GM12891 (cell line): ENCODE measurements at regions not wholly inside any gene's neighbourhood (a gene's known extent, or its start where the extent isn't known, plus 50 kb on each side); places are given as distances from the start of the nearest gene placed in this dataset.

Source experiments
- DNase-seq: peaks from one replicate; pipeline ENCODE4 v3.0.0; 2011; ENCODE audit warnings: low spot score; ENCODE audit not compliant: insufficient read length
- FAIRE-seq: peaks from 2 replicates; lab custom pipeline; 2011; peaks lifted over from hg19 to GRCh38; lab: Jason Lieb, UNC
- PAX5 ChIP-seq: IDR thresholded peaks from 2 replicates; pipeline ENCODE4 v1.6.1; 2011; ENCODE audit warnings: low read length, moderate library complexity, mild to moderate bottlenecking; ENCODE audit not compliant: insufficient read depth, severe bottlenecking
- POLR2A ChIP-seq: IDR thresholded peaks from 2 replicates; pipeline ENCODE4 v1.6.1; 2011; ENCODE audit warnings: low read depth, low read length, control low read depth
- POLR2AphosphoS5 ChIP-seq: IDR thresholded peaks from 2 replicates; pipeline ENCODE4 v1.6.1; 2011; ENCODE audit warnings: low read depth, low read length, control low read depth
- POU2F2 ChIP-seq: IDR thresholded peaks from 2 replicates; pipeline ENCODE4 v1.6.1; 2011; ENCODE audit warnings: low read depth, mild to moderate bottlenecking, control low read depth, low read length, moderate library complexity
- SPI1 ChIP-seq: IDR thresholded peaks from 2 replicates; pipeline ENCODE4 v1.6.1; 2011; ENCODE audit warnings: low read depth, low read length, control low read depth
- TAF1 ChIP-seq: IDR thresholded peaks from 2 replicates; pipeline ENCODE4 v1.6.1; 2011; ENCODE audit warnings: low read depth, low read length, control low read depth

DNA sequence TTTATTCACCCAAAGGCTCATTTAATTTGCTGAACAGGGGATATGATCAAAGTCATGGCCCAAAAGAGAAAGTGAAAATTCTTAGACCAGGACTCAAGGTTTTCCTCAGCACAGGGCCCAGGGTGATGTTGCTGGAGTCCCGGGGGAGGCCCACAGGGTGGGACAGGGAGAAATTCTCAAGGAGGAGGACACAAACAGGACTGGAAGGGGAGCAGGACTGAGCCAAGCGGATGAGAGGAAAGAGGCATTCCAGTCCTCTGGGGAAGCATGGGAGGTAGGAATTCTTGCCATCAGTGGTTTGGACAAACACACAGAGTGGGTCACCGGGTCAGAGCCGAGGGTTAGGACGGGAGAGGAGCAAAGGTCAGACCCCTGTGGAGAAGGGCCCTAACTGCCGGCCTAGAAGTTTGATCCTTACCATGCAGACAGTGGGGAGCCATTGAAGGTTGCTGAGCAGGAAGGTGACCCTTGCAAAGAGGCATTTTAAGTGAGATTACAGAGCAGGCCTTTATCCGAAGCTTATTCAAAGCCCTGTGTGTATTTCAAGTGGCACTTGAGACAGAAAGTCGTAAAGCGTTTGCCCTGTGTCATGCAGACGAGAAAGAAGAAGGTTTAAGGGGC lies 68.4 kb upstream of the PTGR2 start:
- FAIRE-seq = no peak
- TF ChIP-seq SPI1 (no peak), POU2F2 (no peak), PAX5 (no peak), TAF1 (no peak), POLR2A (no peak), POLR2AphosphoS5 (no peak)
- DNase-seq = no peak

DNA sequence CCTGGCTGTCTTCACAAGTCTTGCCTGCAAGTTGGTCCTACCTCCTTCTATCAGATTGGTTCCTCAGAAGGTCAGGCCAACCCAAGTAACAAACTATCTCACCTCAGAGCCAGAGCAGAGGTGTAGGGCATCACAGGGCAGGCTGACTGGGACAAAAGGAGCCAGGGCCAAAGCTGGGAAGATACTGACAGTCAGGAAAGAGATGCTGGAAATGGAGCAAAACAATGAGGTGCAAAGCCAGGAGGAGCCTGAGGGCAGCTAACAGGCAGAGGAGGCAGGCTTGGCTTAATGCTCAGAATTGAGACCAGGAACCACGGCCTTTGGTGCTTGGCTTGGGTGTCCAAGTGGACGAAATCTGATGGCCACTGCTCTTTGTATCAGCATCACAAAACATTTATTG lies 68.4 kb upstream of the PNMA1 start:
- FAIRE-seq = no peak
- no peak for TF ChIP-seq POLR2AphosphoS5
- TF ChIP-seq PAX5 = no peak
- no peak for TF ChIP-seq TAF1
- TF ChIP-seq POLR2A = no peak
- TF ChIP-seq POU2F2 = no peak
- no peak for TF ChIP-seq SPI1

DNA sequence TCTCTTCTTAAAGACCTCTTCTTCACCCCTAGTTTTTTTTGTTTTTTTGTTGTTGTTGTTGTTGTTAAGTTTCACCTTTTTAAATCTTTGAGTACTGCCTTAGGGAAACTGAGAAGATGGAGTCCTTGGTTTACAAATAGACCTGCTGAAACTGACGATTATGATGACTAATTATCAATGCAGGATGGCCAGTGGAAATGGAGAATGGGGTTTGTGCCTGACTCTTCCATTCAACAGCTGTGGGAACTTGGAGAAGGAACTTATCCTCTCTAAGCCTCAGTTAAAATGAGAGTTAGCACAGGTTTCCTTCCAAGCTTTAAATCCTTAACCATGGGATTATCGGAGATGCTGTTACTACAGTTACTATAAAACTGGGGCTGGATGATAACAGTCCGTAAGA lies 66.7 kb upstream of the PNMA1 start:
- no peak for DNase-seq
- TF ChIP-seq SPI1 = no peak
- no peak for TF ChIP-seq PAX5
- TF ChIP-seq POLR2A = no peak
- TF ChIP-seq POLR2AphosphoS5 = no peak
- TF ChIP-seq TAF1 = no peak
- no peak for TF ChIP-seq POU2F2
- FAIRE-seq = no peak

More for the DNA sequence above, 68.4 kb upstream of the PNMA1 start:
- no peak for DNase-seq

DNA sequence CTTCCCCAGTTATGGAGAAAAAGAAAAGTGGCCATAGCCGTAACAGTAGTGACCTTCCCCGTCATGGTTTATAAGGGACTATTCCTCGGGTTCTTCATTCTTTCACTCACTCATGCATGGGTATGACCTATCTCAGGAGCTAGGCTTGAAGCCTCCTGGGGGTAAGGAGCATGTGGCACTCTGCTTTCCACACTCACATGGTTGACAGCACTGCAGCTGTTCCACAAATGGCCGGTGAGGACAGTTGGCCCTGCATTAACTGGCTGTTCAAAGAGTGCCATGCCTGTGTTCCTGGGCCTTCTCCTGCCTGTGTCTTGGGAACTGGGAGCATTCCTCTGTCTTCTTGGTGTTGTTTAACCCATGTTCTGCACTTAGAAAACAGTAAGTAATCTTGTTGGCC lies 66.2 kb upstream of the PNMA1 start:
- FAIRE-seq (no peak), DNase-seq (no peak)
- no peak for TF ChIP-seq POU2F2
- TF ChIP-seq TAF1 = no peak
- TF ChIP-seq PAX5 = no peak
- TF ChIP-seq POLR2AphosphoS5 = no peak
- no peak for TF ChIP-seq SPI1
- no peak for TF ChIP-seq POLR2A

DNA sequence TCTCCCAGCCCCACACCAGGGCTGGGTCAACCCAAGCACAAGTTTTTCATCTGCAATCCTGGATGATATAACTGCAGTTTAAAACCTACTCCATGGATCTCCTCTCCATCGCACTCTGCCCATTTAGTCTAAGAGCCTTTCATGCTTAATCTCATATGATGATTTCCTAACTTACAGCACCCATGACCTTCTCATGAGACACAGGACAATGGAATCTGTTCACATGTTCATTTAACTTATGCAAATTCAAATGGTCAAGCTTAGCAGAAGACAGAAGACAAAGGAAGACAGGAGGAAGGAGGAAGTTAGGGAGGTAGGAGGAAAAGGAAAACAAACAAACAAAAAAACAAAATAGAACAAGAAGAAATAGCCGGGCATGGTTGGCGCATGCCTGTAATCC lies 64.6 kb upstream of the PNMA1 start:
- FAIRE-seq (no peak), DNase-seq (no peak)
- TF ChIP-seq SPI1 (no peak), POU2F2 (no peak), PAX5 (no peak), POLR2A (no peak), POLR2AphosphoS5 (no peak), TAF1 (no peak)

DNA sequence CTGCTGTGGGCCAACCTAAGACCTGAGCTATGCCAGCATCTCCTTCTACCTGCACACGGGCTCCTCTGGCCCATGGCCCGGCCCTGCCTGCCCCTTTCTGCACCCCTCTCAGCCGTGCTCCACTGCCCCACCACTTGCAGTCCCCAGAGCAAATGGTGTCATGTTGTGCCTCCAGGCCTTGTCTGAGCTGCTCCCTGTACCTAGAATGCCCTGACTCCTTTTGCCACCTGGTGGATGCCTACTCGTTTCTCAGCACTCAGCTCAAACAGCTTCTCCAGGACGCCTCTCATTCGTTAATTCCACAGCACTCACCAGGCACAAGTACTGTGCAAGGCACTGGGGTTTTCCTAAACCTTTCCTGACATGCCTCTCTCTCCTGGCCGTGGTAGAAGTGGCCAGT lies 63.2 kb upstream of the PNMA1 start:
- no peak for FAIRE-seq
- DNase-seq = no peak
- TF ChIP-seq POLR2A (no peak), POLR2AphosphoS5 (no peak), POU2F2 (no peak), SPI1 (no peak), PAX5 (no peak), TAF1 (no peak)

DNA sequence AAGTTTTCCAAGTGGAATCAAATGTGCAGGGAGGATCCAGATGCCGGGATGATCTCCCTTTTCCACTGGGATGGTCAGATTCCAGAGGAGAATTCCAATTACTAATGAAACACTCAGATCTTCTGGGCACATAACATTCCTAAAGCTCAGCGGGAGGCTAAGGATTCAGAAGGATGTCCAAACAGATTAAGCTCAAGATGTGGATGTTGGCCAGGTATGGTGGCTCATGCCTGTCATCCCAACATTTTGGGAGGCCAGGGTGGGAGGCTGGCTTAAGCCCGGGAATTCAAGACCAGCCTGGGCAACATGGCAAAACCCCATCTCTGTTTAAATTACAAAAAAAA lies 62.0 kb upstream of the PNMA1 start:
- no peak for TF ChIP-seq PAX5
- DNase-seq (no peak), FAIRE-seq (no peak)

DNA sequence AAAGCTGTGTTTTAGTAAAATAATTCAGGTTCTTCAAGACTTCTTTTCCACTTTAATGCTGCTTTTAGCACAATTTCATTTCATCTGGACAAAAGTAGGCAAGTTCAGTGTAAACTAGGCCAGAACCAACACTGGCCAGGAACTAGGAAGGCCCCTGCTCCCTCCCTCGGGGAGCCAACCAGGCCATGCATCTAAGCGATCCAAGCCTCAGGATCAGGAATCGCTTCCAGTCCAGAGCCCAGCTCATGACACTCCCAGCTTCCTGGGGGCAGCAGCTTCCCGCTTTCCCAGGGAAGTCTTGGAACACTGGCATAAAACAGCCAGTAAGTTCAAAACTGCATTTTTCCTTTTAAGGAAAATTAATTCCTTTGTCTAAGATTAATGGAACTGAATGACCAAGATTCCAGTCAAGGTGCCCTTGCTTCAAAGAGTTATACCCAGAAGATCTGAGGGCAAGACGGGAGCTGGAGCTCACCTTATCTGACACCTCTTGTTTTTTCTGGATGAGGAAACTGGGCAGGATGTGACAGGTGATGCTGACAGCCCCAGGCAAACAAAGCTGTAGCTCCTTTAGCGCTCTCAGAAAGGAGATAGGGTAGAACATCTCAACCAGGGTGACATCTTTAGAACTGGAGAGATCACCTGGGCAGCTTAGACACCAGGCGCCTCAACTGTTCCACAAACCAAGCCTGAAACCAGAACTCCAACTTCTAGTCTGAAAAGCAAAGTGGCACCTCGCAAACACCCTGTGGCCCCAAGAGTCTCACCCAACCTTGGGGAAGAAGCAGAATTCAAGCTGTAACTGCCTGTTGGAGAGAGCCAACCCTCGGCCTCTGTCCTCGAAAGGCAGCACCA lies 61.4 kb upstream of the PNMA1 start:
- DNase-seq (no peak), FAIRE-seq (no peak)
- no peak for TF ChIP-seq TAF1
- no peak for TF ChIP-seq POU2F2
- TF ChIP-seq PAX5 = no peak
- no peak for TF ChIP-seq POLR2AphosphoS5
- no peak for TF ChIP-seq POLR2A
- no peak for TF ChIP-seq SPI1

DNA sequence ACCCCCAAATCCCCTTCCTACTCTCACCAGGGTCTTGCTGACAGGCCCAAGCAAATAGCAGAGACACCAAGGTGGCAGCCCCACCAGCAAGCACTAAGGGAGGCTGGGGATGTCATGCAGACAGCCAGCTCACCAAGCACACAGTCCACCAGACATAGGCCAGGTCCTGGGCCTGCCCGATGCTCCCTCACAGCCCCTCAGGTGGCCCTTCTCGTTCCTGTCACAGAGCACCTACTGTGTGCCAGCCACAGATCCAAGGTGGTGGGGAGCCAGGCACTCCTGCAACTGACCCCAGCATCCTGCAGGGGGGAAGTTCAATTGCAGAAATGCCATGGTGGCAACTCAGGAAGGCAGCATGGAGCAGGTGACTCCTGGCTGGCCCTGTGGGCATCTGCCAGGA lies 60.5 kb upstream of the PNMA1 start:
- DNase-seq (no peak), FAIRE-seq (no peak)
- TF ChIP-seq POU2F2 (no peak), POLR2AphosphoS5 (no peak), POLR2A (no peak), SPI1 (no peak), TAF1 (no peak), PAX5 (no peak)

DNA sequence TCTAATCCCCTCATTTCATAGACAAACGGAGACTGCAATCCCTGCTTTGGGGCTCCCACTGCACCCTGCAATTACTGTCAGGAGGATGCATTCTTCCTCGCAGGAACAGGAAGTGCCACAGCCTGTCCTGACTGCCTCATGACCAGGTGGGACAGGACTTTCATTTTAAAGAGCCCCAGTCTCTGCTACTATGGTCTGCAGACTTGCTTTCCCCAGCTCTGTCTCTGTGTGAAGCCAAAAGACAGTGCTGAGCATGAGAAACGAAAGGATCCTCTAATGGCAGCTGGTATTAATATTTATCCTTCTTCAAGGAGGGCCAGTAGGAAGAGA lies 60.0 kb upstream of the PNMA1 start:
- FAIRE-seq (no peak), DNase-seq (no peak)
- TF ChIP-seq POU2F2 (no peak), TAF1 (no peak), PAX5 (no peak), SPI1 (peak; percentile 60; the same call in 1 of the 2 replicates), POLR2A (no peak), POLR2AphosphoS5 (no peak)
